ENCODE measurements at regions not wholly inside any gene's neighbourhood (a gene's known extent, or its start where the extent isn't known, plus 50 kb on each side); places are given as distances from the start of the nearest gene placed in this dataset.
"Not testable (repeated sequence)": the region's sequence is repeated elsewhere in the genome, so short reads cannot be mapped to it uniquely, and the experiment has no call there.

DNA sequence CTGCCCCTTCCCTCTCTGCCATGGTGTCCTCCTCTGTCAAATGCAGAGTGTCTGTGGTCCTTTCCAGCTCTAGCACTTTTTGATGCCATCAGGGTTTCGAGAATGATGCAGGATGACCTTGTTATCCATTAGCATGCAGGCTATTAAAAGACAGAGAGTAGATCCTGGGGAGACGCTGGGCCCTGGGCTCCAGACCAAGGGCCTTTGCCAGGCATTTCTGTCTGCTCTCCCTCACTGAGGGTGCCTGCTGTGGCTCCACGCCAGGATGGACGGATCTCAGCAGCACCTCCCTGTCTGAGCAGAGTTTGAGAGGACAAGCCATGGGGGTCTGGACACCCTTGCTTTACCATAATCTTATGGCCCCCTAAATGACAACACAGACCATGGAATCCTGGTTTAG, 110.8 kb upstream of the CD82 start:
- no peak for DNase-seq

DNA sequence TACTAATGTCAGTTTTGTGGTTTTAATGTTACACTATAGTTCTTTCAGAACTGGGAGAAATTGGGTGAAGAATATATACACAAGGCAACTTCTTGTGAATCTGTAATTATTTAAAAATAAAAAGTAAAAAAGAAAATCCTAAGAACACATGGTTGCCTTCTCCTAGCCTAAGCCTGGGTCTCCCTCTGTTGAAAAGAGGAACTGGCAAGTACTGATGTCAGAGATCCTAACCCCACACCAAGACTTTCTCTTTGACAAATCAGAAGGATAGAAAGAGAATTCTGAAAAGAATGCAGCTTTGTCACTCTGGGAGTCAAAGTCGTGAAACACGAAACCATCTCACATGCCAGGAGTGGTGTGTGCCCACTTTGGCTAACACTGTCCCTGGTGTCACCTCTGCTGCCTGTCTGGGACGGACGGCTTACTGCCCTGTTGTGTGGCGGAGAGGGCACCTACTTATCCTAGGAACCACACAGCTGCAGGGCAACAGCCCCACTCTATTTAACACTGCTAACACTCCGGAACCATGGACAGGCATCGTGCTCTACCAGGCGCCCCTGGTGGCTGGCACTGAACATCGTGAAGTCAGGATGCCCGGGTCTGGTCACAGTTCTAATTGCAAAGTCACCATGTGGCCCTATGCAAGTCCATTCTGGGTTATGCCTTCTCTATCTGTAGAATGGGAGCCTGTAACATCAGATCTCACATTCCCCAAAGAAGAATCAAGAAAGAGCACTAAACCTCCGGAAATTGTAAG, 108.7 kb upstream of the CD82 start:
- DNase-seq, result peak; percentile 42

DNA sequence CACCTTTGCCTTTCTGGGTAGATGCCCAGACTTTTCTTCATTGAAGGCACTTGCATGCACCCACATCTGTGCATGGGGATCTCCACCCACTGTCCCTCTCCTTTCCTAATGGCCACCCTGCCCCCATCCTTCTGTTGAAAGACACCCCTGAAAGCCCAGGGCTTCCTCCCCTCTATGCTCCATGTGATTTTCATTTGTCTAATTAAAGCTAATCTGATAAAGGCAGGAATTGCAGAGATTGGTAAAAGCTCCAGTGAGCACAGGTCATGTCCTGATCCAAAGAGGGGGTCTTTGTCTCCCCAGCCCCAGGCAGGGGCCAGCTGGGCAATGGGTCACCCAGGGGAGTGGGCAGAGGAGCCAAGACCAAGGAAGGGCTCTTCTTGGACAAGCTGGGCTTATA, 107.6 kb upstream of the CD82 start:
- no peak for DNase-seq

DNA sequence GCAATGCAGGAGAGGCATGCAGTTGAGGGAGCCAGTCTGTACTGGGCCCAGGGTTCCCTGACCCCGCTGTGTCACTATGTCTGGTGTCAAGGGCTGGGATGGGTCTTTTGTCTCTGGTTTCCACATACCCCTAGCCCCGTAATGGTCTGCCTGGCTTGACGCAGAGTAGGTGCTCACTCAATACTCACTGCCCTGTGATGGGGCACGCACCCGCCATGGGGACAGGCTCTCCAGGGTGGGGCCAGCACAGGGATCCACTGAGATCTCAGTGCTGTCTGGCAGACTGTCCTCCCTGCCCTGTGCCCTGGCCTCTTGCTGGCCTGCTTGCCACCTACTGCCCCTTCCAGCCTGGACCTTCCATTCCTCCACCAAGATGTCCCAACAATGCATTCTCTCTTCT, 101.7 kb upstream of the CD82 start:
- DNase-seq, result no peak

DNA sequence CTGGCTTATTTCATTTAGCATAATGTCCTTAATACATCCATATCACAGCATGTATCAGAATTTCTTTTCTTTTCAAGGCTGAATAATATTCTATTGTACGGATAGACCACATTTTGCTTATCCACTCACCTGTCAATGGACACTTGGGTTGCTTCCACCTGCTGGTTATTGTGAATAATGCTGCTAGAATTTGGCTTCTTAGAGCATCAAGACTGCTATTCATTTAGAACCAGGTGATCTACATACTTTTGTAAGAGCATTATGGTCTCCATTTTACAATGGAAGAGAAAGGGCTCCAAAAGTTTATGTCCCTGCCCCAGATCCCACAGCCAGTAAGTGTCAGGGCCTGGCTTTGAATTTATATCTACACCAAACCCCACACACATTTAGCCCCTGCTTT, 100.7 kb upstream of the CD82 start:
- peak; percentile 24 for DNase-seq

DNA sequence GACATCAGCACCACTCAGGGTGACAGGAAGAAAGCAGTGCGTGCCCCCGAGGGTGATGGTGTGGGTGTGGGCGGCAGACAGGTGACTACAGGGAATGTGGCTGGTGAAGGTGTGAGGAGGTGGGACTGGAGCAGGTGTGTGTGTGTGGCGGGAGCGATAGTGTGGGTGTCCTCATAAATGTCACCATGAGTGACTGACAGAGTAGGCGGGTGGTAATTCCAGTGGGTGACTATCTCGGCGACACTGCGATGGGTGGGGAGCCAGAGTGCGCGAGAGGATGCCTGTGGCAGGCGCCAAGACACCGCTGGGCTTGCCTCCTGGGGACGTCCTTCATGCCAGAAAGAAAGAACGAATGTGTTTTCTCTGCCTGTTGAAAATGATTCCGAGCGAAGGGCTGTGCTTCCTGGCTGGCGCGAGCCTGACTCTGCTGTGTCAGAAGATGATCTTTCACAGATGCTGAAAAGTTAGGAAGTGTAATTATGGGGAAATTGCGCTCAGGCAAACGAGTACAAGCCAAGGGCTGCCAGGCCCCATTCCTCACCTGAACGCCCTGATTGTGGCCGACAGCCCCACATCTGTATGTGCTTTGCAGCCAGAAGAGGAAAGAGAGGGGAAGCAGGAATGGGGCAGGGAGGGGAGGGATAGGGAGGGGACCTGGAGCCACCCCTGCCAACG, 98.8 kb upstream of the CD82 start:
- DNase-seq, result no peak

DNA sequence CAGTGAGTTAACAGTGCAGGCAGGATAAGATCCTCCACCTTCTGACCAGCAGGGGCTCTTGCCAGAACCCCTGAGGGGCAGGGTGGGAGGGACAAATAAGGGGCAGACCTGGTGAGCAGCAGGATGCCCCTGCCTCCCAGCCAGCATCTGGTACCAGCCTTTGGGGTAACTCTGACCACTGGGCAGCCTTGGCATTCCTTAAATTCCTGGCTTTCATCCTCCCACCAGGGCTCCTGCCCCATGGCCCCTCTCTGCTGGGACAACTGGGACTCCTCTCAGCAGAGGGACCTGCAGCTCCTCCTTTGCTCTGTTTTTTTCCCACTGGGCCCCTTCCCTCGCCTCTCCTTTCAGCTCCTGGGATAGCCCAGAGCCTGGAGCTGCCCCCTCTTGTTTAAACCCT, 98.0 kb upstream of the CD82 start:
- DNase-seq, result peak; percentile 9

DNA sequence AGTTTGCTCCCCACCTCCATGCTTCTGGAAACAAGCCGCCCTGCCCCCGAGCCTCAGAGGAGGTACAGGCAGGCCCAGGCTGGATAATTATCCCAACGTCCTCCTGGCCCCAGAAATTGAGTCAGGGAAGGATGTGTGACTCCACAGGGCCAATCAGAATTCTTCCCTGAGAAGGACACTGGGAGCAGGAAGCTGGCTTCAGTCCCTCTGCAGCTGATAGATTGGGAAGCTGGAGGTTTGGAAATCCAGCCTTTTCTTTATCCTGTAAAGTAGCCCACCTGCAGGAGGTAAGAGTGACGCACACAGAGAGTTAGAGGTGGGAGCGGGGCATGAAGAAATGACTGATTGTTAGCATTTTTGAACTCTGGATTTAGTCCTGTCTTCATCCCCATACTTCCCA, 97.5 kb upstream of the CD82 start:
- DNase-seq, result peak; percentile 11

DNA sequence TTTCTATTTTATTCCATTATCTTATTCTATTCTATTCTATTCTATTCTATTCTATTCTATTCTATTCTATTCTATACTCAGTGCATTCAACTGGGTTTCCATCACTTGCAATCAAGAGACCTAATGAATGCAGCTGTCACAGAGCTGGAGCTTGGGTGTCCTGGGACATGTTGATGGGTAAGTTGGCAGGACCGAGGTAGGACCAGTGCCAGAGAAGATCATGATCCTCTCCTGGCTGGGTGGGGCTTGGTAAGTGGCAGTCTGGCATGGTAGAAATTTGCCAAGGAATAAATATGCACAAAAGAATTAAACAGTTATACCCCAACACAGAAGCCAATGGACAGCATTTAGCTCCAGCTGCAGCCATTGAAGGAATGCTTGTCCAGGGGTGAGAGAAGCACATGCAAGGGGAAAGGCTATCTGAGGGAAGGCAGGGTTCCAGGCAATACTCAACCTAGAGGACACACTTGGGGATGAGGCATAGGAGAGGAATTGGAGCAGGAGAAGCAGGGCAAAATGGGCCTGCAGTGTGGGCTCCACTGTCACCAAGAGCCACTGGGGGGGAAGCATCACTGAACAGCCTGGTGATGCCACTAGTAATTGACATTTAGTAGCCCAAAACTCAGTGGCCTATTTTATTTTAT, 97.0 kb upstream of the CD82 start:
- no peak for DNase-seq

DNA sequence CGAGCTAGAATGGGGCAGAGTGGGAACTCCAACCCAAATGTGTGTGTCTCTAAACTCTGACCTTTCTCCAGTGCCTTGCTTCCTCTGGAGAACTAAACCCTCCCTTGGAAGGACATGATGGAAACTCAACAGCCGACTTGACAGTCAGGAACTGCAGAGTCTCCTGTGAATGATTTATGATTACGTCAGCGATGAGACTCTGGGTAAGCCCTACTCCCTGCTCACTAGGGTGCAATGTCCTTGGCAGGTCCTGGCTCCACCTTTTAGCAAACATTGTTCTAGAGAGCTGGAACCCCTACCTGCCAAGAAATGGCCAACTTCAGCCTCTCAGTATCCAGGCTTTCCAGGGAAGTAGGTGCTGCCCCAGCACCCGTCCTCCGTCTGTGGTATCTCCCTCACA, 96.1 kb upstream of the CD82 start:
- no peak for DNase-seq

DNA sequence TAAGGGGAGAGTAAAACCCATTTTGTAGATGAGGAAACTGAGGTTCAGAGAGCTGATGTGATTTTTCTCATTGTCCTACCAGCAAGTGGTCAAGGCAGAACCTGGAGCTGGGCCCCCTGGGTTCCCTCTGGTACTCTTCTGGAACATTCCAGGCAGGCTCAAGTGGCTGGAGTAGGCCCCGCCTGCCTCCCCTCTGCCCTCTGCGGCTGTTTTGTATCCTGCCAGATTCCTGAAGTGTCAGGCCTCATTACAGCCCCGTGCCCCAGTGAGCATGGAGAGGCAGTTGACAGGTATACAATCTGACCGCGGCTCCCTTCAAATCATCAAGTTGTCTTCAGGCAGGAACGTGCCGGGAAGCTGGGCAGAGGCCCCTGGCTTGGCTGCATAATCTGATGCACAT, 94.6 kb upstream of the CD82 start:
- DNase-seq, result no peak

DNA sequence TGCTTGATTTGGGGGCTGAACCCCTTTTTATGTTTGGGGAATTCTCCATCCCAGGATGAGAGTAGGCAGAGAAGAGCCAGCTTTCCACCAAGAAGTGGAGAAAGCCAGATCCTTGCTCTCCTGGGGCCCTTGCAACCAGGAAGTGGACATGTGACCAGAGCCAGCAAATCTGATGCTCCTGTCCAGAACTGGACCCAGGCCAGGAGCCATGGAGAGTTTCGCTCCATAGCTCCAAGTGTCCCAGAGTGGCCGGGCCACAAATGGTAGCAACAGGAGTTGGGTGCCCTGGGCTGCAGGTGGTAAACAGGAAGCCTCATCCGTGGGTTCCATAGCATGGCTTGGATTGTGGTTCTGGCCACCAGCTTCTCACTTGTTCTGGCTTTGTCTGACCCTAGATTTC, 93.9 kb upstream of the CD82 start:
- DNase-seq, result no peak

DNA sequence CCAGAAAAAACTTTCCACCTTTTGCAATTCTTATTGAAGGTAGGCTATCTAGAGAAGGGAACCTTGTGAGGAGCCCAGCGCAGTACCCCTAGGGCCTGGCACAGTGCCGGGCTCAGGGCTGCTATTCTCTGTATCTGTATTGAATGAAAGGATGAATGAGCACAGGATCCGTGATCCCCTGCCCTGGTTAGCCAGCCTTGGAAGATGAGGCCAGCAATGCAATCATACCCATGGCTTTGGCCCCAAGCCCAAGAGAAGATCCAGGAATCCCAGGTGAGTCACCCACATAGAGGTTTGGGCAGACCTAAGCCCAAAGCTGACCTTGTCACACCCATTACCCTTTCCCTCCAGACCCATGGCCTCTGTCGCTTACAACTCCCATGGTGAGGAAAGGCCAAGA, 92.5 kb upstream of the CD82 start:
- DNase-seq, result no peak

DNA sequence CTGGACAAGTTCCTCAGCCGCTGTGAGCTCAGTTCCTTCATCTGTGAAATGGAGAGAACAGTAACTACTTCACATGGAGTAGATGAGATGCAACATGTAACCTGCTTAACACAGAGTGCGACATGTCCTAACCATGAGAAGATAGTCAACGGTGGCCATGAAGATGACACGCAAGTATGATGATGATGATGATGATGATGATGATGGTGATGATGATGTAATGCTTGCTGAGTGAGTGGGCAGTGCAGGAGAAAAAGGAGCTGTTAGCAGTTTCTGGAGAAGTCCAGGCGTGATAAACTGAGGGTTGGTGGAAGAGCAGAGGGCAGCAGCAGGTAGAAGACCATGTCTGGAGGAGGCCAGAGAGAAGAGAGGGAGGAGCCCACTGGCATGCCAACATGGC, 90.8 kb upstream of the CD82 start:
- no peak for DNase-seq

DNA sequence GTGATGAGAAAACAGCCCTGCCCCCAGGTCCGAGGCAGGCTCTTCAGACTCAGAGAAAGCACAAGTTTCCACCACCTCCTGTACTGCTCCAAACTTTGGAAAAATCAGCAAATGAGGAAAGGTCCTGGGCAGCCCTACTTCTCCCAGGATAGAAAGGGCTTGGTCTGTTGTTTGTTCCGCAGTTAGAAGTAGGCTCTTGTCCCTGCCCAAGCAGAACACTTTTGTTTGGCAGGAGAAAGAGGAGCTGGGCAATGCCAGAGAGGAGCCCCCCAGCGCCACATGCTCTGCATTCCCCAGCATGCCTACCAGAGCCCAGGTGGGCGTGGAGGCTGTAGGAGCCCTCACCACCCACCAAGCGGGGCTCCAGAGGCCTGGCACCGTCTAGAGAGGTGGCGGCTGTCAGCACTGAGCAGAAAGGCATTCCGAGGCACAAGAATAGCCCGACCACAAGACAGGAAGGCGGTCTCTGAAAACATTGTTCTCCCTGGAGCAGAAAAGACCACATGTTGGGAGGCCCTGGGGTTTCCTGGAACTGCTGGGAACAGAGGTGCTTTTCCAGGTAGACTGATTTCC, 90.3 kb upstream of the CD82 start:
- DNase-seq, result no peak

DNA sequence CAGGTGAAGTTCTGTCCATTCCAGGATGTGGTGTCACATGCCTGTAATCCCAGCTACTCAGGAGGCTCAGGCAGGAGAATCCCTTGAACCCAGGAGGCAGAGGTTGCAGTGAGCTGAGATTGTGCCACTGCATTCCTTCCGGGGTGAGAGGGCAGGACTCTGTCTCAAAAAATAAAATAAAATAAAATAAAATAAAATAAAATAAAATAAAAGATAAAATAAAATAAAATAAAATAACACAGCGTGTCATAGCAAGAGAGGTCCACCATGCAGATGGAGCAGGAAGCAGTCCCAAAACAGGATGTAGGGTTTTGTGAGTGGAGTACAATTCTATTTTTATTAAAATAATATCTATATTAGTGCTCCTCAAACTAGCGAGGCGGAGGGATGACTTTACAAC, 83.1 kb upstream of the CD82 start:
- not testable (repeated sequence) for DNase-seq

DNA sequence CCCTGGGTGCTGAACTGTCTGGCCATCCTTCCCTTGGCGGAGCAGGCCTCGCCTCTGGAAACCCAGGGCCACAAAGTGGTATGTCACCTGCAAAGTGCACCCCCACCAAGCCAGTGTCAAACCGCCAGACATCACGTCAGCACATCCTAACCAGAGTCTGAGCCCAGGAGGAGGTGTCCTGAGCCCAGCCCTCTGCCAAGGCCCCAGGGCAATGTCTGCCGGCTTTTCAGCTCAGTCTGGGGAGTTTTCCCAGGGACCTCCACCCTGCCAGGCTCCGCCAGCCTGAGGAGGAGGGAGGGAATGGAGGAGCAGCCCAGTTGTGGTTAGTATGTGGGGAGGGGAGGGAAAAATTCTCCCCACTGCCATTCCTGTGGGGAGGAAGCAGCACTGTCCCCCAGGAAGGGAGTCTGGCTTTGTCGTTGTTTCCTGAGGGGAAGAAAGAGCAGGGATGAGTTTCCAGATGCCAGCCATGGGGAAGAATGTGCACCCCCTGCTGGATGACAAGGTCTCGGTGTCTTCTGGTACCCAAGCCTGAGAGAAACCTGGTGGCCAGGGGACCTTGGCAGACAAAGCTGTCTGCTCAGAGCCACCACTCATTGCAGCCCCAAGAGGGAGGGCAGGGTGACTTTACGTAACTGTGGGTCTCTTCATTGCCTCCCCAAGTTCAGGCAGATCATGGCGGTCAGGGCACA, 81.4 kb upstream of the CD82 start:
- DNase-seq, result peak; percentile 47

DNA sequence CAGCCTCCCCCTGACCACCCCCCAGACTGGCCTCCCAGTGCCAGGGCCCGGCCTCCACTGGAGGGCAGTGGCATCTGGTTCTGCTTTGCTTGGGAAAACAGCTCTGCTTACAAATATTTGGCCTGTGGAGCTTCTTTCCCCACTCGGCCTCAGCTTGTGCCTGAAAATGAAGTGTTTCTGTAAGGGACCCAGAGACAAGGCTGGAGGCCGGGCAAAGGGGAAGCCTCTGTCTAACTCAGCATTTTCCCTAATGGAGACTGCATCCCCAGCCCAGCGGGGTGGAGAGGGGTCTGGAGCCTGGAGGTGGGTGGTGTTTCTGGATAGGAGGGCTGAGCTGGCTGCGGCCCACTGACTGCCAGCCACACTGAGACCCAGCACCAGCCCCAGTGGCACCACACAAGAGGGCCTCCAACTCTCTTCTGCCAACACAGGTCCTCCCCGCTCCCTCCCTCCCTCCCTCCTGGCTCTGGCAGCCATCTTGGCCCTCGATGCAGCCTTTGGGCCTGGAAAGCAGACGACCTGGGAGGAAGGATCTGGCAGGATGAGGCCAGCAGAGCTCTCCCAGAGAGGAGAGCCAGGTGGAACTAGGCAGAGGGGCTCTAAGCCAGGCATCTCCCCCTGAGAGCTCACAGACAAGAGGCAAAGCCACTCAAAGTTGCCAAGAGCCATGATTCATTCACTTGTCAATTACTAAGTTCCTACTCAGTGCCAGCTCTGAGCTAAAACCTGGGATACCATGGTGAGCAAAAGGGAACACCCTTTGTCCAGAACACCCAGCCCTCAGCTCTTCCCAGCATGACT, 77.1 kb upstream of the CD82 start:
- DNase-seq, result no peak

DNA sequence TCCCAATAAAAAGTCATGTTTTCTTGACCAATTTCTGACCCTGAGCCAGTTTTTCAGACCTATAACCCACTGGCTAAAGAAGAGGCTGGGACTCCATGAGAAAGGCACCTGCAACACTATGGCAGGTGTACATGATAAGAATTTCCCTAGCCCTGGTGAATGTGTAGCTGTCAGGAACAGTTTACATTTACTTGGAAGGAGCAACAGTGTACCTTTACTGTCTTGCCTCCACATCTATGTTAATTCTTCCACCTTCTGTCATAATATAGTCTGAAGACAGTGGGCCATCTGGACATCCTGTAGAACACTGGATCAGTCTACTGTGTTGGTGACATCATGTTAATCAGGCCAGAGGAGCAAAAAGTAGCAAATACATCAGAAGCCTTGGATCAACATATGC, 72.1 kb upstream of the CD82 start:
- DNase-seq, result no peak

DNA sequence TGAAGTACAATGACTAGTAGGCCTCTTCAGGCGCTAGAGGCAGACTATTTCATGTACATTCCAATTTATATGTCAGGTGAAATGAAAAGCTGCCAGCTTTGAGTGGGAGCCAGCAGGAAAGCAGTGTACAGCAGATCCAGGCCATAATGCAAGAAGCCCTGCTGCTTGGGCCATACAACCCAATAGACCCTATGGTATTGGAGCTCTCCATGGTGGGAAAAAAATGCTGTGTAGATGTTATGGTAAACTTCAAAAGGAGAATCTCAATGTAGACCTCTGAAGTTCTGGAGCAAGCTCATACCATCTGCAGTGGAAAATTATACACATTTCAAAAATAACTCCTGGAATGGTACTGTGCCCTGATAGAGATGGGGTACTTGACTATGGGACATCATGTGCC, 71.5 kb upstream of the CD82 start:
- DNase-seq, result no peak

DNA sequence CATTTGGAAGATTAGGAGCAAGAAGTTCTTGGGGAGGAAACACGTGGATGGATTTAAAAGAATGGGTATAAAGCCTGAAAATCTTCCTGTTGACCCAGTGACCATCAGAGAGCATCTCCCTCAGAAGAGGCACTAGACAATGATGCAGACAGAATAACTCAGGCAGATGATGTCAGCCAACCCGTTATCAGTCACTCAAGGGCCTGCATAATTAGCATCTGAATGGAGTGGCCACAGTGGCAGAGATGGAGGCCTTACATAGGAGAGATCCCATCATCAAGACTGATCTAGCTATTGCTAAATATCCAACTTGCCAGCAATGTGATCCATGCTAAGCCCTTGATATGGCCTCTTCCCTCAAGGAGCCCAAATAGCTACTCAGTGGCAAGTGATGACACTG, 70.7 kb upstream of the CD82 start:
- DNase-seq, result no peak

DNA sequence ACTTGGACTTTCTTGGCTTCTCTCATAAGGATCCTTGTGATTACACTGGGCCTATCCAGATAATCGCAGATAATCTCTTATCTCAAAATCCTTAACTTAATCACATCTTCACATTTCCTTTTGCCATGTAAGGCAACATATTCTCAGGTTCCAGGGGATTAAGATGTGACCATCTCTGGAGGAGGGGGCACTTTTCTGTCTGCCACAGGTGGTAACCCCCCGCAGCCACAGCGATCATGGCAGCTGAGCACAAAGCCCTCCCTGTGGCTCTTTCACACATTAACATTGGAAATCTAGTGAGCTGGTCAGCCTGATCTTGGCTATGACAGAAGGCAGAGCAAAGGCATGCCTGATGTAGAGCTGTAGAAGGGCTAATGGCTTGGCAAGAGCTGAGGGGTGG, 69.1 kb upstream of the CD82 start:
- DNase-seq, result no peak
